Upper lobe of left lung (tissue), 6 donors: ENCODE measurements at regions not wholly inside any gene's neighbourhood (a gene's known extent, or its start where the extent isn't known, plus 50 kb on each side); places are given as distances from the start of the nearest gene placed in this dataset.
"Not testable (repeated sequence)": the region's sequence is repeated elsewhere in the genome, so short reads cannot be mapped to it uniquely, and the experiment has no call there.

Experiments used
- ATAC-seq, 2 donors: fragments of 200-7000 bp; cut with Tn5 transposase; one replicate each; pipeline ENCODE4 v1.9.1; 2022; ENCODE audit warnings: mild to moderate bottlenecking in 2 of 2, moderate library complexity in 2 of 2; ENCODE audit not compliant: low FRiP score in 2 of 2
- DNase-seq, 2 donors: peaks; one replicate each; pipeline ENCODE4 v3.0.0-alpha.2; 2019 to 2020
- H3K27ac ChIP-seq, 4 donors: fragments of 200-600 bp; sonication (generic); one replicate each; pipeline ENCODE4 v1.5.1; 2016 to 2019
- H3K27me3 ChIP-seq, 4 donors: fragments of 200-600 bp; sonication (generic); one replicate each; pipeline ENCODE4 v1.5.1; 2017 to 2019
- H3K36me3 ChIP-seq, 4 donors: fragments of 200-600 bp; sonication (generic); one replicate each; pipeline ENCODE4 v1.5.1; 2016 to 2019
- H3K4me1 ChIP-seq, 4 donors: fragments of 200-600 bp; sonication (generic); one replicate each; pipeline ENCODE4 v1.5.1; 2018 to 2019
- H3K4me3 ChIP-seq, 4 donors: fragments of 200-600 bp; sonication (generic); one replicate each; pipeline ENCODE4 v1.5.1; 2017 to 2019; ENCODE audit warnings: mild to moderate bottlenecking in 2 of 4, moderate library complexity in 1 of 4
- H3K9me3 ChIP-seq, 4 donors: fragments of 200-600 bp; sonication (generic); one replicate each; pipeline ENCODE4 v1.5.1; 2018 to 2019
- EP300 ChIP-seq, 4 donors: sonication (generic); formaldehyde crosslinking; IDR thresholded peaks; one replicate each; pipeline ENCODE4 v1.5.1; 2017; ENCODE audit warnings: antibody characterized with exemption in 4 of 4, control low read depth in 2 of 4
- POLR2A ChIP-seq, 4 donors: fragments of 450-650 bp; IDR thresholded peaks; one replicate each; pipeline ENCODE4 v1.5.1; 2016 to 2017; ENCODE audit warnings: antibody characterized with exemption in 4 of 4, mild to moderate bottlenecking in 2 of 4
- POLR2AphosphoS5 ChIP-seq, 2 donors: sonication (generic); formaldehyde crosslinking; IDR thresholded peaks; one replicate each; pipeline ENCODE4 v1.5.1; 2017; ENCODE audit warnings: antibody characterized with exemption in 2 of 2
- WGBS, 2 donors: methylation state at CpG; one replicate each; pipeline ENCODE4 v1.1.5; 2017 to 2018; 5-methylcytosine and 5-hydroxymethylcytosine counted together
- TF ChIP-seq, protein P1 (sequence below), 6 experiments: fragments of 450-650 bp in 4 of 6; fragments of 200-600 bp in 2 of 6; sonication (generic) in 2 of 6; IDR thresholded peaks; one replicate each; pipeline ENCODE4 v1.5.1; 2016 to 2019; ENCODE audit warnings: antibody characterized with exemption in 6 of 6
- donor health status: DM: no; HTN: no; CAD: no; lungs with moderate emphysema.
- donor health status: DM: no; HTN: yes; CAD: no; lungs with severe emphysema.

DNA sequence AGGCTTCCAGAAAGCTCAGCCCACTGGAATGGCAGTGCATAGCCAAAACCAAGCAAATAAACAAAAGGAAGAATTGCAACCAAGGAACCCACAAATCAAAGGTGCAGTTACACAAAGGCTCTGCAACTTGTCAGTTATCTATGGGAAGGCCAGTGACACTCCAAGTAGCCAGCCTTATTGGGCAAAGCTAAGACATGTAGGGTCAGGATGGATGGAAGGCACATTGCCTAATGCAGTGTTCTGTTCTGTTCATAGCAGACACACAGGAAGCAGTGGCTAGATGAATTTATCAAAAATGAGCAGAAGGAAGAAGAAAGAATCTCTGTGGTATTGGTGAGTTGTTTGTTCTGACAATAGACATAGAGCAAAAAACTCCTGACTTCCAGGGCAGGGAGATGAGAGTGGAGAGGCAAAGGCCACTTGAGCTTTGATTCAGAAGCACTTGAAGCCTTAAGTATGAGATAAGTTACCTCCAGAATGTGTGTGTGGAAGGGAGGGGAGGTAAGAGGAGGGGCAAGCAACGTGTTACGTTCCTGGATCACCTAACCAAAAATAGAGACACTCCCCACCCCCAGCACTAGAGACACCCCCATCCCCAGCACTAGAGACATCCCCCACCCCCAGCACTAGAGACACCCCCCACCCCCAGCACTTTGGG, 57.9 kb upstream of the AKAP12 start:
- WGBS, 2 donors = 55 to 68% methylated on average over 2 of the region's 2 CpGs
- Histone ChIP-seq H3K9me3 (no peaks in the 10 kb centered on the region), H3K27me3 (no peaks in the 10 kb centered on the region), H3K4me3 (no peak overlapping the region), H3K36me3 (no peaks in the 10 kb centered on the region), H3K27ac (no peak overlapping the region), H3K4me1 (no peaks in the 10 kb centered on the region)
- no peak for DNase-seq
- TF ChIP-seq POLR2A (IDR thresholded peaks at IDR 0.05) = no peak
- no peak for ATAC-seq

DNA sequence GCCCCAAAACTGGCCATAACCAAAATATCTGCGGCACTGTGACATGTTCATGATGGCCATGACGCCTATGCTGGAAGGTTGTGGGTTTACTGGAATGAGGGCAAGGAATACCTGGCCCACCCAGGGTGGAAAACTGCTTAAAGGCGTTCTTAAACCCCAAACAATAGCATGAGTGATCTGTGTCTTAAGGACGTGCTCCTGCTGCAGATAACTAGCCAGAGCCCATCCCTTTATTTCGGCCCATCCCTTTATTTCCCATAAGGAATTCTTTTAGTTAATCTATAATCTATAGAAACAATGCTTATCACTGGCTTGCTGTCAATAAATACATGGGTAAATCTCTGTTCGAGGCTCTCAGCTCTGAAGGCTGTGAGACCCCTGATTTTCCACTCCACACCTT, 56.8 kb upstream of the AKAP12 start:
- not testable (repeated sequence) for H3K4me1 ChIP-seq

DNA sequence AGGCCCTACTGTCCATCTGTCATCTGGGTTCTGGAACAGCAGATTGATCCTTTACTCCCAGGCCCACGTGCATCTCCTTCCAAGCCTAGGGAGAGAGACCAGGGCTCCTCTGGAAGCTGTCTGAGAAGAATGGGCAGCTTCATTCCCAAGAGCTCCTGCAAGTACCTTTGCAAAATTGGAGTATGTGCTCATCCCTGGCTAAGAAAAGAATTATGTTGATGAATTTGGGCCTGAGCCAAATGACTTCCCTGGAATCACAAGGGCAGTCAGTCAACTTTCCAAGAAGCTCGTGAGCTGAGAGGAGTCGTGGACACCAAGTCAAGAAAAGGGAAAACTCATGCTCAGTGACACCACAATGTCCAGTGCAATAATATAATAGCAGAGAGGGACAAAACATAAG, 54.6 kb upstream of the AKAP12 start:
- no peaks in the 10 kb centered on the region for H3K4me1 ChIP-seq
- no peaks in the 10 kb centered on the region for H3K9me3 ChIP-seq
- no peak for TF ChIP-seq EP300 (IDR thresholded peaks at IDR 0.05)
- TF ChIP-seq, protein P1, sequence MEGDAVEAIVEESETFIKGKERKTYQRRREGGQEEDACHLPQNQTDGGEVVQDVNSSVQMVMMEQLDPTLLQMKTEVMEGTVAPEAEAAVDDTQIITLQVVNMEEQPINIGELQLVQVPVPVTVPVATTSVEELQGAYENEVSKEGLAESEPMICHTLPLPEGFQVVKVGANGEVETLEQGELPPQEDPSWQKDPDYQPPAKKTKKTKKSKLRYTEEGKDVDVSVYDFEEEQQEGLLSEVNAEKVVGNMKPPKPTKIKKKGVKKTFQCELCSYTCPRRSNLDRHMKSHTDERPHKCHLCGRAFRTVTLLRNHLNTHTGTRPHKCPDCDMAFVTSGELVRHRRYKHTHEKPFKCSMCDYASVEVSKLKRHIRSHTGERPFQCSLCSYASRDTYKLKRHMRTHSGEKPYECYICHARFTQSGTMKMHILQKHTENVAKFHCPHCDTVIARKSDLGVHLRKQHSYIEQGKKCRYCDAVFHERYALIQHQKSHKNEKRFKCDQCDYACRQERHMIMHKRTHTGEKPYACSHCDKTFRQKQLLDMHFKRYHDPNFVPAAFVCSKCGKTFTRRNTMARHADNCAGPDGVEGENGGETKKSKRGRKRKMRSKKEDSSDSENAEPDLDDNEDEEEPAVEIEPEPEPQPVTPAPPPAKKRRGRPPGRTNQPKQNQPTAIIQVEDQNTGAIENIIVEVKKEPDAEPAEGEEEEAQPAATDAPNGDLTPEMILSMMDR (IDR thresholded peaks at IDR 0.05) = no peak
- no peaks in the 10 kb centered on the region for H3K27me3 ChIP-seq
- no peak overlapping the region for H3K27ac ChIP-seq
- ATAC-seq (no peak), DNase-seq (no peak)
- WGBS, 2 donors = 69 to 79% methylated on average over 3 of the region's 3 CpGs
- no peak overlapping the region for H3K4me3 ChIP-seq
- no peaks in the 10 kb centered on the region for H3K36me3 ChIP-seq

More for the DNA sequence above, 56.8 kb upstream of the AKAP12 start:
- not testable (repeated sequence) for H3K27me3 ChIP-seq, H3K27ac ChIP-seq, DNase-seq, H3K4me3 ChIP-seq, H3K9me3 ChIP-seq, ATAC-seq, H3K36me3 ChIP-seq
- WGBS, 2 donors = 91 to 95% methylated on average over 6 of the region's 6 CpGs

- 89 to 95% methylated on average over 1 of the region's 1 CpG for WGBS, 2 donors
- no peaks in the 10 kb centered on the region for H3K27me3 ChIP-seq
- no peak overlapping the region for H3K27ac ChIP-seq
- no peak for ATAC-seq
- no peak overlapping the region for H3K4me3 ChIP-seq
- H3K36me3 ChIP-seq = no peaks in the 10 kb centered on the region
- H3K9me3 ChIP-seq = no peaks in the 10 kb centered on the region
- TF ChIP-seq POLR2A (IDR thresholded peaks at IDR 0.05) (no peak), EP300 (IDR thresholded peaks at IDR 0.05) (no peak), POLR2AphosphoS5 (IDR thresholded peaks at IDR 0.05) (no peak)
- TF ChIP-seq, protein P1 (IDR thresholded peaks at IDR 0.05) = no peak
- no peaks in the 10 kb centered on the region for H3K4me1 ChIP-seq
- no peak for DNase-seq
These were observed 53.5 kb upstream of the AKAP12 start for GRCh38 chr6:151186306-151186705.

DNA sequence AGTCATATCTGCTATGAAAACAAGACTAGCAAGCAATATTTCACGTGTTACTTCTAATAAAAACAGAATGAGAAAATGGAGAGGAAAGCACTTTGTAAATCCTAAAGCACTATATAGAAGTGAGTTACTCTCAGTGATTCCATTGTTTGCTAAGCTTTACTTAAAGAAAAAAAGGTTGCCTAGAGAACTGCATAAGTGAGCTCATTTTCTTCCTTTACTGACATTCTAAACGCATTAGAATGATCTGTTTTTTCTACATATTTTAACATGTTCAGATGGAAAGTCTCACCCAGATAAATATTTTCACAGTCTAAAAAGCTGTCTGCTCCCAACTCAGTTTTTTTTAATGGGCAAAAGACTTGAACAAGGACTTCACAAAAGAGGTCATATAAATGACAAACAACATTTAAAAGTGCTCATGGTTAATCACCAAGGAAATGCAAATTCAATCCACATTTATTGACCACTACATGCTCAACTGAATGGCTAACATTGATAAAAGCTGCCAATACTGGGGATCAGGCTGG, 52.9 kb upstream of the AKAP12 start:
- H3K36me3 ChIP-seq = no peaks in the 10 kb centered on the region
- ATAC-seq = no peak
- H3K27me3 ChIP-seq = no peaks in the 10 kb centered on the region
- no peaks in the 10 kb centered on the region for H3K9me3 ChIP-seq
- H3K4me3 ChIP-seq = no peak overlapping the region
- no peak for TF ChIP-seq EP300 (IDR thresholded peaks at IDR 0.05)
- TF ChIP-seq POLR2A (IDR thresholded peaks at IDR 0.05) = no peak
- TF ChIP-seq, protein P1 (IDR thresholded peaks at IDR 0.05) = no peak
- TF ChIP-seq POLR2AphosphoS5 (IDR thresholded peaks at IDR 0.05) = no peak
- no peak overlapping the region for H3K27ac ChIP-seq
- no peaks in the 10 kb centered on the region for H3K4me1 ChIP-seq
- no peak for DNase-seq
- WGBS, 2 donors = 77 to 79% methylated on average over 2 of the region's 2 CpGs
